ENCODE measurements at regions not wholly inside any gene's neighbourhood (a gene's known extent, or its start where the extent isn't known, plus 50 kb on each side); places are given as distances from the start of the nearest gene placed in this dataset.

DNA sequence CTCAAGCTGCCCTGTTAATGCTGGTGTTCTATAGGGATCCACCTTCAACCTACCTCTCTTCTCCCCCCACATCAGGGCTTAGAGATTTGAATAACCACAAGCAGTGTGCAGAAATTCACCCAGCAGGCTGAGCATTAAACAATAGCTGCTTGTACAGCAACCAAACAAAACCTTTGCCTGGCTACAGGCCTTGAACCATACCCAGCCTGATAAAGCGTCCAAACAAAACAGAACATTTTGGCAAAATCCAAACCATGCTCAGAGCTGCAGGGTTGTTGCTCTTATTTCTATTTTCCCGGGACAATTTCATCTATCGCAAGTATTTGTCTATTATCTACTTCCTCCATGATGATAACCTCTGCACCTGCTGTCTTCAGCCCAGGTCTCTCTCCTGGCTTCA, 142.3 kb downstream of the UNC5CL start:
- TF ChIP-seq, protein P1, sequence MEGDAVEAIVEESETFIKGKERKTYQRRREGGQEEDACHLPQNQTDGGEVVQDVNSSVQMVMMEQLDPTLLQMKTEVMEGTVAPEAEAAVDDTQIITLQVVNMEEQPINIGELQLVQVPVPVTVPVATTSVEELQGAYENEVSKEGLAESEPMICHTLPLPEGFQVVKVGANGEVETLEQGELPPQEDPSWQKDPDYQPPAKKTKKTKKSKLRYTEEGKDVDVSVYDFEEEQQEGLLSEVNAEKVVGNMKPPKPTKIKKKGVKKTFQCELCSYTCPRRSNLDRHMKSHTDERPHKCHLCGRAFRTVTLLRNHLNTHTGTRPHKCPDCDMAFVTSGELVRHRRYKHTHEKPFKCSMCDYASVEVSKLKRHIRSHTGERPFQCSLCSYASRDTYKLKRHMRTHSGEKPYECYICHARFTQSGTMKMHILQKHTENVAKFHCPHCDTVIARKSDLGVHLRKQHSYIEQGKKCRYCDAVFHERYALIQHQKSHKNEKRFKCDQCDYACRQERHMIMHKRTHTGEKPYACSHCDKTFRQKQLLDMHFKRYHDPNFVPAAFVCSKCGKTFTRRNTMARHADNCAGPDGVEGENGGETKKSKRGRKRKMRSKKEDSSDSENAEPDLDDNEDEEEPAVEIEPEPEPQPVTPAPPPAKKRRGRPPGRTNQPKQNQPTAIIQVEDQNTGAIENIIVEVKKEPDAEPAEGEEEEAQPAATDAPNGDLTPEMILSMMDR (IDR thresholded peaks at IDR 0.05; ENCODE audit: low read depth, low read length, poor library complexity, severe bottlenecking): no peak
- no peak for TF ChIP-seq EZH2phosphoT487 (IDR thresholded peaks at IDR 0.05; ENCODE audit: borderline replicate concordance, low read length)

All from DOHH2 (cell line).